ENCODE measurements at regions not wholly inside any gene's neighbourhood (a gene's known extent, or its start where the extent isn't known, plus 50 kb on each side); places are given as distances from the start of the nearest gene placed in this dataset.

GRCh38 chr11:121766991-121767390, 314.2 kb upstream of the SORL1-AS1 start:
- TF ChIP-seq ZNF317 (CRISPR knock-in tag; IDR thresholded peaks at IDR 0.05; ENCODE audit: borderline replicate concordance, low read depth) (no peak), CTCF (IDR thresholded peaks at IDR 0.05) (no peak), ETV6 (CRISPR knock-in tag; IDR thresholded peaks at IDR 0.05) (no peak), CREM (CRISPR knock-in tag; IDR thresholded peaks at IDR 0.05) (no peak), JAZF1 (CRISPR knock-in tag; IDR thresholded peaks at IDR 0.05) (no peak), ATF1 (CRISPR knock-in tag; IDR thresholded peaks at IDR 0.05) (no peak), SOX15 (CRISPR knock-in tag; IDR thresholded peaks at IDR 0.05) (no peak), MAX (CRISPR knock-in tag; IDR thresholded peaks at IDR 0.05) (no peak), PRDM15 (CRISPR knock-in tag; IDR thresholded peaks at IDR 0.05) (no peak), STAT6 (CRISPR knock-in tag; conservative IDR thresholded peaks at IDR 0.05; ENCODE audit: low read depth) (no peak), ATF6 (CRISPR knock-in tag; IDR thresholded peaks at IDR 0.05) (no peak)
